HCT116 (cell line): ENCODE measurements at regions not wholly inside any gene's neighbourhood (a gene's known extent, or its start where the extent isn't known, plus 50 kb on each side); places are given as distances from the start of the nearest gene placed in this dataset.
A peak's percentile ranks its signal among the peaks of the same experiment; 100 is the strongest.
"Not testable (repeated sequence)": the region's sequence is repeated elsewhere in the genome, so short reads cannot be mapped to it uniquely, and the experiment has no call there.

Experiments
- ATAC-seq: fragments of 200-7000 bp; cut with Tn5 transposase; 2 replicates; pipeline ENCODE4 v1.9.1; 2020; ENCODE audit warnings: mild to moderate bottlenecking, moderate library complexity
- BruUV-seq: library from RNA; stranded (reverse); fragments of 400-500 nt; replicated peaks from 2 replicates; lab custom pipeline; 2021; lab: Mats Ljungman, UMichigan
- CTCF ChIA-PET: fragments of 300-600 bp; sonication (Branson Sonifier 250); formaldehyde crosslinking; loops from one replicate; lab custom pipeline; 2021; ENCODE audit warnings: antibody characterized with exemption; lab: Charles Lee
- POLR2A ChIA-PET: fragments of 300-600, 350-600 bp; sonication (Branson Sonifier 250); formaldehyde crosslinking; loops from one replicate; lab custom pipeline; 2021; ENCODE audit warnings: antibody characterized with exemption; lab: Charles Lee
- RAD21 ChIA-PET, 2 experiments: fragments of 300-600 bp; sonication (Branson Sonifier 250); formaldehyde crosslinking; loops; one replicate each; lab custom pipeline; 2023; ENCODE audit warnings: low total read pairs in 2 of 2; ENCODE audit not compliant: uncharacterized antibody in 2 of 2, unreplicated experiment in 2 of 2, low non-redundant PET in 1 of 2; lab: Charles Lee
- DNase-seq: peaks from one replicate; pipeline ENCODE4 v3.0.0-alpha.2; 2010; ENCODE audit warnings: low read depth, low spot score
- H2AFZ ChIP-seq: fragments of 200-600 bp; shearing (Covaris generic), sonication (generic); 2 replicates; pipeline ENCODE4 v1.6.1; 2017; ENCODE audit warnings: low read depth, mixed run types, mixed read lengths, antibody characterized with exemption, low read length; ENCODE audit not compliant: poor library complexity, severe bottlenecking
- H3K27ac ChIP-seq: 2 replicates; pipeline ENCODE4 v1.5.1; 2012; ENCODE audit warnings: low read depth, low read length
- H3K27me3 ChIP-seq: fragments of 200-600 bp; sonication (generic); 2 replicates; pipeline ENCODE4 v1.6.1; 2016; ENCODE audit warnings: mixed run types, low read length, mixed read lengths; ENCODE audit not compliant: insufficient read depth
- H3K36me3 ChIP-seq, 2 experiments: fragments of 200-500 bp in 1 of 2; fragments of 200-600 bp in 1 of 2; sonication (Bioruptor generic) in 1 of 2; sonication (generic) in 1 of 2; 2 replicates each; pipeline versions ENCODE4 v1.5.1 to v1.6.1; 2014 to 2016; ENCODE audit warnings: low read length in 2 of 2, inconsistent platforms in 1 of 2, mixed read lengths in 1 of 2, mixed run types in 1 of 2; ENCODE audit not compliant: insufficient read depth in 2 of 2, control insufficient read depth in 1 of 2
- H3K4me1 ChIP-seq, 2 experiments: fragments of 200-600 bp in 1 of 2; sonication (generic) in 1 of 2; 2 replicates each; pipeline versions ENCODE4 v1.5.1 to v1.6.1; 2012 to 2017; ENCODE audit warnings: low read length in 2 of 2, inconsistent platforms in 1 of 2, mild to moderate bottlenecking in 1 of 2, mixed read lengths in 1 of 2, mixed run types in 1 of 2, moderate library complexity in 1 of 2; ENCODE audit not compliant: insufficient read depth in 2 of 2, control insufficient read depth in 1 of 2
- H3K4me2 ChIP-seq: fragments of 200-600 bp; sonication (generic); 2 replicates; pipeline ENCODE4 v1.6.1; 2017; ENCODE audit warnings: mixed run types, low read length, mixed read lengths
- H3K4me3 ChIP-seq, 2 experiments: fragments of 200-600 bp in 1 of 2; sonication (generic) in 1 of 2; replicated peaks in 1 of 2; 2 replicates each; pipeline ENCODE4 v1.5.1; 2011 to 2016; ENCODE audit warnings: low read length in 2 of 2, control low read depth in 1 of 2, low read depth in 1 of 2, mild to moderate bottlenecking in 1 of 2, mixed read lengths in 1 of 2, mixed run types in 1 of 2
- H3K79me2 ChIP-seq: fragments of 200-600 bp; sonication (generic); 2 replicates; pipeline ENCODE4 v1.6.1; 2017; ENCODE audit warnings: mild to moderate bottlenecking, mixed run types, low read length, moderate library complexity, mixed read lengths; ENCODE audit not compliant: insufficient read depth
- H3K9ac ChIP-seq: fragments of 200-600 bp; sonication (generic); 2 replicates; pipeline ENCODE4 v1.6.1; 2016; ENCODE audit warnings: low read length, mixed read lengths
- H3K9me2 ChIP-seq: fragments of 200-600 bp; sonication (generic), shearing (Covaris generic); 2 replicates; pipeline ENCODE4 v1.6.1; 2017; ENCODE audit warnings: mixed run types, mild to moderate bottlenecking, moderate library complexity; ENCODE audit not compliant: insufficient read depth
- H3K9me3 ChIP-seq, 2 experiments: fragments of 200-500 bp in 1 of 2; fragments of 200-600 bp in 1 of 2; sonication (Bioruptor generic) in 1 of 2; sonication (generic) in 1 of 2; 2 replicates each; pipeline ENCODE4 v1.6.1; 2014 to 2017; ENCODE audit warnings: low read length in 2 of 2, mixed read lengths in 2 of 2, inconsistent platforms in 1 of 2, low read depth in 1 of 2, mild to moderate bottlenecking in 1 of 2, mixed run types in 1 of 2, moderate library complexity in 1 of 2; ENCODE audit not compliant: control insufficient read depth in 1 of 2, insufficient read depth in 1 of 2
- H4K20me1 ChIP-seq: fragments of 200-600 bp; sonication (generic), shearing (Covaris generic); 2 replicates; pipeline ENCODE4 v1.6.1; 2017; ENCODE audit warnings: mixed run types, mild to moderate bottlenecking, moderate library complexity; ENCODE audit not compliant: insufficient read depth
- CBX3 ChIP-seq: IDR thresholded peaks from 2 replicates; pipeline ENCODE4 v1.6.1; 2012; ENCODE audit warnings: low read depth
- RAD21 ChIP-seq: IDR thresholded peaks from 2 replicates; pipeline ENCODE4 v1.6.1; 2012; ENCODE audit warnings: low read depth, mild to moderate bottlenecking
- intact Hi-C: fragments of 100-400 bp; cut with micrococcal nuclease; formaldehyde crosslinking; loops from 2 replicates; pipeline ENCODE4 v1.10.0; 2022
- TF ChIP-seq, protein P1 (sequence below), 3 experiments: fragments of 200-600 bp in 1 of 3; sonication (generic) in 1 of 3; IDR thresholded peaks in 2 of 3; conservative IDR thresholded peaks in 1 of 3; 2 replicates each; pipeline ENCODE4 v1.5.1; 2012 to 2017; ENCODE audit warnings: low read depth in 2 of 3, low read length in 2 of 3, antibody characterized with exemption in 1 of 3, borderline replicate concordance in 1 of 3, control low read depth in 1 of 3, mild to moderate bottlenecking in 1 of 3, mixed read lengths in 1 of 3, mixed run types in 1 of 3, moderate library complexity in 1 of 3; ENCODE audit not compliant: insufficient read depth in 1 of 3

DNA sequence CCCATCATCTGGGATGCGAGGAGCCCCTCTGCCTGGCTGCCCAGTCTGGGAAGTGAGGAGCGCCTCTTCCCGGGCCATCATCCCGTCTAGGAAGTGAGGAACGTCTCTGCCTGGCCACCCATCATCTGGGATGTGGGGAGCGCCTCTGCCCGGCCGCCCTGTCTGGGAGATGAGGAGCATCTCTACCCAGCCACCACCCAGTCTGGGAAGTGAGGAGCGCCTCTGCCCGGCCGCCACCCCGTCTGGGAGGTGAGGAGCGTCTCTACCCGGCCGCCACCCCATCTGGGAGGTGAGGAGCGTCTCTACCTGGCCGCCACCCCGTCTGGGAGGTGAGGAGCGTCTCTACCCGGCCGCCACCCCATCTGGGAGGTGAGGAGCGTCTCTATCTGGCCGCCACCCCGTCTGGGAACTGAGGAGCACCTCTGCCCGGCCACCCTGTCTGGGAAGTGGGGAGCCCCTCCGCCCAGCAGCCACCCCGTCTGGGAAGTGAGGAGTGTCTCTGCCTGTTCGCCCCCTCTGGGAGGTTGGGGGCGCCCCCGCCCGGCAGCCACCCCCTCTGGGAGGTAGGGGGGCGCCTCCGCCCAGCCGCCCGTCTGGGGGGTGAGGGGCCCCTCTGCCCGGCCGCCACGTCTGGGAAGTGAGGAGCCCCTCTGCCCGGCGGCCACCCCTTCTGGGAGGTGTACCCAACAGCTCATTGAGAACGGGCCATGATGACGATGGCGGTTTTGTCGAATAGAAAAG is 80.5 kb downstream of the NAA11 start:
- BruUV-seq, H3K4me1 ChIP-seq, POLR2A ChIA-PET, RAD21 ChIA-PET, H3K9me2 ChIP-seq, H3K4me2 ChIP-seq, H3K36me3 ChIP-seq, CTCF ChIA-PET, H3K9me3 ChIP-seq, H4K20me1 ChIP-seq, H3K27me3 ChIP-seq, H3K9ac ChIP-seq, ATAC-seq, H3K27ac ChIP-seq, DNase-seq, intact Hi-C loops, H2AFZ ChIP-seq, H3K79me2 ChIP-seq, H3K4me3 ChIP-seq: not testable (repeated sequence)

DNA sequence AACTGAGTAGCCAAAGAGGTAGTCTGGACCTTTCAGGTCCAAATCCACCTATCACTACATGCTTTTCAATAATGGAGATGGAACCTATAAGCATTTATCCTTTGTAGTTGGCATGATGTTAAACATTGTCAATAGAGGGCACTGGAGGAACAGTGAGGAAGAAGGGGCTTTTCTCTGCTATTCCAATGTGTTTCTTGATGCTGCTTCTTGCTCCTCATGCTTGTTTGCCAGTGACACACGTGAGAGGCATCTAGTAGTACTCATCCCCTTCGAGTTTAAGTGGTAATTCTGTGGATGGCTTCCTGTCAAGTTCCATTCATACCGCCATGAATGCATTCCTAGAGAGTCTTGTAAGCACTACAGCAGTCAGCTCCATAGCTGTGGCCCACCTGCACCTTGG is 84.0 kb downstream of the NAA11 start:
- DNase-seq (peak; percentile 2), ATAC-seq (no peak)
- no peak overlapping the region for H3K9ac ChIP-seq
- H4K20me1 ChIP-seq, result no peaks in the 10 kb centered on the region
- H3K79me2 ChIP-seq, result no peaks in the 10 kb centered on the region
- no peaks in the 10 kb centered on the region for H3K9me2 ChIP-seq
- H3K9me3 ChIP-seq, result no peaks in the 10 kb centered on the region
- ChIA-PET RAD21 (no interaction called here), POLR2A (no interaction called here), CTCF (no interaction called here)
- no peak overlapping the region for H3K4me3 ChIP-seq
- BruUV-seq, result no TSS peak
- no peak overlapping the region for H3K4me2 ChIP-seq
- no peak overlapping the region for H3K27ac ChIP-seq
- intact Hi-C loops, result no loop called here
- H2AFZ ChIP-seq, result no peak overlapping the region
- no peaks in the 10 kb centered on the region for H3K36me3 ChIP-seq
- TF ChIP-seq, protein P1, sequence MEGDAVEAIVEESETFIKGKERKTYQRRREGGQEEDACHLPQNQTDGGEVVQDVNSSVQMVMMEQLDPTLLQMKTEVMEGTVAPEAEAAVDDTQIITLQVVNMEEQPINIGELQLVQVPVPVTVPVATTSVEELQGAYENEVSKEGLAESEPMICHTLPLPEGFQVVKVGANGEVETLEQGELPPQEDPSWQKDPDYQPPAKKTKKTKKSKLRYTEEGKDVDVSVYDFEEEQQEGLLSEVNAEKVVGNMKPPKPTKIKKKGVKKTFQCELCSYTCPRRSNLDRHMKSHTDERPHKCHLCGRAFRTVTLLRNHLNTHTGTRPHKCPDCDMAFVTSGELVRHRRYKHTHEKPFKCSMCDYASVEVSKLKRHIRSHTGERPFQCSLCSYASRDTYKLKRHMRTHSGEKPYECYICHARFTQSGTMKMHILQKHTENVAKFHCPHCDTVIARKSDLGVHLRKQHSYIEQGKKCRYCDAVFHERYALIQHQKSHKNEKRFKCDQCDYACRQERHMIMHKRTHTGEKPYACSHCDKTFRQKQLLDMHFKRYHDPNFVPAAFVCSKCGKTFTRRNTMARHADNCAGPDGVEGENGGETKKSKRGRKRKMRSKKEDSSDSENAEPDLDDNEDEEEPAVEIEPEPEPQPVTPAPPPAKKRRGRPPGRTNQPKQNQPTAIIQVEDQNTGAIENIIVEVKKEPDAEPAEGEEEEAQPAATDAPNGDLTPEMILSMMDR (IDR thresholded peaks at IDR 0.05 in 2 of 3, conservative IDR thresholded peaks at IDR 0.05 in 1 of 3; ENCODE audit: borderline replicate concordance in 1 of 3, insufficient read depth in 1 of 3, low read depth in 2 of 3, low read length in 2 of 3), result peak in 1 of 3 experiments; percentile 29; a peak in 1 of 6 replicates
- TF ChIP-seq CBX3 (no peak), RAD21 (peak; percentile 44)
- TF ChIP-seq, all 23 proteins: peak for 2
- Histone ChIP-seq H3K27me3 (0 out of 2 replicates have a peak, but pooled peaks cover 2% of the 10 kb centered on the region), H3K4me1 (no peaks in the 10 kb centered on the region)
